Right lobe of liver (tissue), 4 donors: ENCODE measurements at regions not wholly inside any gene's neighbourhood (a gene's known extent, or its start where the extent isn't known, plus 50 kb on each side); places are given as distances from the start of the nearest gene placed in this dataset.

ENCODE experiments used
- CTCF ChIP-seq, 4 donors: fragments of 200-600 bp in 3 of 4; fragments of 450-650 bp in 1 of 4; IDR thresholded peaks; one replicate each; pipeline versions ENCODE4 v1.5.1 to v1.8.0; 2016 to 2022; ENCODE audit warnings: antibody characterized with exemption in 4 of 4, mild to moderate bottlenecking in 2 of 4
- POLR2A ChIP-seq: fragments of 450-650 bp; IDR thresholded peaks from one replicate; pipeline ENCODE4 v1.6.1; 2017; ENCODE audit warnings: antibody characterized with exemption, mild to moderate bottlenecking
- donor health status: DM: no; HTN: no; CAD: no.
- donor health status: DM: no; HTN: no; CAD: no.
- donor health status: DM: no; HTN: yes; CAD: no.

- TF ChIP-seq CTCF (IDR thresholded peaks at IDR 0.05) (no peak), POLR2A (no peak)
Observed at GRCh38 chrX:35149517-35149916, 206.9 kb downstream of the FAM47B start.
